ENCODE measurements at regions not wholly inside any gene's neighbourhood (a gene's known extent, or its start where the extent isn't known, plus 50 kb on each side); places are given as distances from the start of the nearest gene placed in this dataset.

DNA sequence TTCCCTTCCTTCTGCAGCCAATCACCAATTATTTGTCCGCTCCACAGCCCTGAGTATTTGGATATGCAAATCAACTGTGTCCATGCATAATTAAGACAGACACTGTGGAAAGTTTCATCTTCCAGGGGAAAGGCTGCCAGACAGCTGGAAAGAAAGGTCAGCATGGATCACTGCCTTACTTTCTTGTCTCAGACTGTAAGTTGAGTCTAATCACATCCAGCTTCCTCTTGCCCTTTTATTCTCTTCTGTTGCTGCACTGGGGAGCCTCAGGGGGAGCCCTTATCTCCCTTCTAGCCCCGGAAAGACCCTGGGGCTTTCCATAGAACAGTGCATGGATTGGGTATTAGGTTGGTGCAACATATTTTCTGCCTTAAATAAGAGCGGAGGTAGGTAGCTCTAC is 182.9 kb downstream of the OMA1 start:
- Histone ChIP-seq H3K27me3 (ENCODE audit: insufficient read depth, low read length) (no peaks in the 10 kb centered on the region), H3K79me2 (ENCODE audit: insufficient read depth, low read length) (no peaks in the 10 kb centered on the region), H3K27ac (ENCODE audit: low read depth, low read length) (no peak overlapping the region), H4K20me1 (ENCODE audit: insufficient read depth, low read length) (no peaks in the 10 kb centered on the region), H2AFZ (ENCODE audit: low read length) (no peak overlapping the region), H3K36me3 (ENCODE audit: insufficient read depth, low read length) (no peaks in the 10 kb centered on the region), H3K9me3 (ENCODE audit: low read depth, low read length) (no peaks in the 10 kb centered on the region), H3K4me1 (ENCODE audit: insufficient read depth, low read length) (no peaks in the 10 kb centered on the region), H3K4me3 (ENCODE audit: insufficient read depth, low read length) (no peak overlapping the region), H3K4me2 (ENCODE audit: insufficient read depth, low read length) (no peak overlapping the region)
- no peak for TF ChIP-seq CTCF (IDR thresholded peaks at IDR 0.05; ENCODE audit: extremely low read depth, low read depth, low read length)
- DNase-seq (ENCODE audit: insufficient read length, low spot score, missing footprints) = no peak

- no peak for TF ChIP-seq CTCF (IDR thresholded peaks at IDR 0.05; ENCODE audit: extremely low read depth, low read depth, low read length)
- Histone ChIP-seq H3K9me3 (ENCODE audit: low read depth, low read length) (no peaks in the 10 kb centered on the region), H3K4me3 (ENCODE audit: insufficient read depth, low read length) (no peak overlapping the region), H4K20me1 (ENCODE audit: insufficient read depth, low read length) (no peaks in the 10 kb centered on the region), H3K36me3 (ENCODE audit: insufficient read depth, low read length) (no peaks in the 10 kb centered on the region), H3K79me2 (ENCODE audit: insufficient read depth, low read length) (no peaks in the 10 kb centered on the region), H3K27me3 (ENCODE audit: insufficient read depth, low read length) (no peaks in the 10 kb centered on the region), H3K4me2 (ENCODE audit: insufficient read depth, low read length) (no peak overlapping the region), H2AFZ (ENCODE audit: low read length) (no peak overlapping the region), H3K4me1 (ENCODE audit: insufficient read depth, low read length) (no peaks in the 10 kb centered on the region), H3K27ac (ENCODE audit: low read depth, low read length) (no peak overlapping the region)
- DNase-seq (ENCODE audit: insufficient read length, low spot score, missing footprints) = no peak
Measured at GRCh38 chr1:58361134-58361533, 185.4 kb downstream of the OMA1 start.

DNA sequence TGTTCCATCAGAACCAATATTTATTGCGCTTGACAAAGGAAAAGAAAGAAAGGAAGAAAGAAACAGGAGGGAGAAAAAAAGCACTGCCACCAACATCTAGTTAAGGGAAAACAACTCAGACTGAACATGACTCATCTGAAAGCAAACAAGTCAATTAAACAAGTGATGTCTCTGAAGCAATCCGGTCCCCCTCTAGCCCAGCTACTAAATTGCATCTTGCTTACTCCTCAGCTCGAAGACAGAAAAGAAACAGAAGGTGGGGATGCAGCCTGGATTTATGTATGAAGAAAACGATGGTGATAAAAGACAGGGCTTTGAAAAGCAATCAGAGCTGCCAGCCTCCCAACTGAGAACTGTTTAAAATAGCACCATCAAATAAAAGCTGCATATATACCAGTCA is 188.2 kb downstream of the OMA1 start:
- no peak for TF ChIP-seq CTCF (IDR thresholded peaks at IDR 0.05; ENCODE audit: extremely low read depth, low read depth, low read length)
- Histone ChIP-seq H3K4me2 (ENCODE audit: insufficient read depth, low read length) (no peak overlapping the region), H3K4me1 (ENCODE audit: insufficient read depth, low read length) (no peaks in the 10 kb centered on the region), H3K36me3 (ENCODE audit: insufficient read depth, low read length) (no peaks in the 10 kb centered on the region), H3K9me3 (ENCODE audit: low read depth, low read length) (no peaks in the 10 kb centered on the region), H2AFZ (ENCODE audit: low read length) (no peak overlapping the region), H3K4me3 (ENCODE audit: insufficient read depth, low read length) (no peak overlapping the region), H3K27ac (ENCODE audit: low read depth, low read length) (no peak overlapping the region), H4K20me1 (ENCODE audit: insufficient read depth, low read length) (no peaks in the 10 kb centered on the region), H3K79me2 (ENCODE audit: insufficient read depth, low read length) (no peaks in the 10 kb centered on the region), H3K27me3 (ENCODE audit: insufficient read depth, low read length) (no peaks in the 10 kb centered on the region)
- DNase-seq (ENCODE audit: insufficient read length, low spot score, missing footprints) = no peak

DNA sequence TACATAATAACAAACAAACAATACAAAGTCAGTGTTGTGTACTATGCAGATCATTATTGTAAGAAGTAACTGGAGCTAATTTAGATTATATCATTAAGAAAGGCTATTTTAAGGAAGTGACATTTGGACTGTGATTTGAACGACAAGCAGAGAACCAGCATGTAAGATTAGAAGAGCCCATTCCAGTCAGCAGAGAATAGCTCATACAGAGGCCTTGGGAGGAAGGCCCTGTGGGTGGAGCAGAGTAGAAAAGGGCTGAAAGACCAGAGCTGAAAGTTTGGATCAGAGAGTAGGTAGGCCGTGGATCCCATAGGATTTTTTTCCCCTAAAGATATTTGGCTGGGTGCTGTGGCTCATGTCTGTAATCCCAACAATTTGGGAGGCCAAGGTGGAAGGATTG is 190.1 kb downstream of the OMA1 start:
- DNase-seq (ENCODE audit: insufficient read length, low spot score, missing footprints) = no peak
- no peak for TF ChIP-seq CTCF (IDR thresholded peaks at IDR 0.05; ENCODE audit: extremely low read depth, low read depth, low read length)
- Histone ChIP-seq H3K36me3 (ENCODE audit: insufficient read depth, low read length) (no peaks in the 10 kb centered on the region), H3K79me2 (ENCODE audit: insufficient read depth, low read length) (no peaks in the 10 kb centered on the region), H3K4me1 (ENCODE audit: insufficient read depth, low read length) (no peaks in the 10 kb centered on the region), H3K4me3 (ENCODE audit: insufficient read depth, low read length) (no peak overlapping the region), H3K27me3 (ENCODE audit: insufficient read depth, low read length) (no peaks in the 10 kb centered on the region), H3K9me3 (ENCODE audit: low read depth, low read length) (no peaks in the 10 kb centered on the region), H3K27ac (ENCODE audit: low read depth, low read length) (no peak overlapping the region), H2AFZ (ENCODE audit: low read length) (no peak overlapping the region), H3K4me2 (ENCODE audit: insufficient read depth, low read length) (no peak overlapping the region), H4K20me1 (ENCODE audit: insufficient read depth, low read length) (no peaks in the 10 kb centered on the region)
